ENCODE measurements at regions not wholly inside any gene's neighbourhood (a gene's known extent, or its start where the extent isn't known, plus 50 kb on each side); places are given as distances from the start of the nearest gene placed in this dataset.
"Not testable (repeated sequence)": the region's sequence is repeated elsewhere in the genome, so short reads cannot be mapped to it uniquely, and the experiment has no call there.

DNA sequence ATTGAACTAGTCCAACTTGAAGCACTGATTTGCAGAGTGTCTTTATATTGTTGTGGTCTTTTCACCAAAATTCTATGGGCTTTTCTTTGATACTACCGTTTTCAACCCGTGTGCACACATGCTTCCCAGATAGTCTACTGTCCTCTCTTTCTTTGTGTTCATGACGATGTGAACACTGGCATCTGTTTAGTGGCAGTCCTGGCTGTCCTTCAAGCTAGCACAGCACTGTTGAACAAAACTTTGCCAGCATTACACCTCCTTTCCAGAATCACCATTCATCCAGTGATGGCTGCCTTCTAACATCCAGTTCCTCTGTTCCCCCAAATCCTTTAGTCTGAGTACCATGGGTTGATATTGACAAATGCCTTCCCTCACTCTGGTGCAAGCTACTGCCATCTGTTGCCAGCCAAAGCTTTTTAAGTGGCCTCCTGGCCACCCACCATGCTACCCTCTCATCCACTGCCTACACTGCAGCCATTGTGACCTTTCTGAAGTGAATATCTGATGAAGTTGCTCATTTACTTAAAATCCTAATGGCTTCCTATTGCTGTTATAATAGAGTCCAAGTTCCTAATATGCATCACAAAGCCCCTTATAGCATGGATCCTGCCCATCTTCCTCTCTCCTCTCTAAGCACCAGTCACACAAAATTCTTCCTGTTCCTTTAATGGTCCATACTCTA, 94.3 kb downstream of the NIBAN1 start:
- Histone ChIP-seq H3K4me2 (ENCODE audit: low read length) (no peak overlapping the region), H3K9me2 (replicated peaks; ENCODE audit: control insufficient read depth, low read length) (no peaks in the 10 kb centered on the region), H4K20me1 (ENCODE audit: control insufficient read depth, insufficient read depth, low read depth, low read length) (no peaks in the 10 kb centered on the region), H3K36me3 (ENCODE audit: control insufficient read depth, low read length) (no peaks in the 10 kb centered on the region), H3K4me3 (ENCODE audit: low read length) (no peak overlapping the region), H3K9me3 (ENCODE audit: control insufficient read depth, insufficient read depth, low read length) (no peaks in the 10 kb centered on the region), H3F3A (ENCODE audit: control insufficient read depth, insufficient read depth) (no peaks in the 10 kb centered on the region), H3K27ac (ENCODE audit: low read depth, low read length) (no peak overlapping the region), H3K79me2 (ENCODE audit: control insufficient read depth, low read length) (no peaks in the 10 kb centered on the region), H3K4me1 (ENCODE audit: control insufficient read depth, low read length) (peaks cover 8% of the 10 kb centered on the region), H3K27me3 (ENCODE audit: control insufficient read depth, low read length) (no peaks in the 10 kb centered on the region)
- no peak for TF ChIP-seq EZH2phosphoT487 (IDR thresholded peaks at IDR 0.05; ENCODE audit: borderline replicate concordance, low read length)
- TF ChIP-seq, protein P1, sequence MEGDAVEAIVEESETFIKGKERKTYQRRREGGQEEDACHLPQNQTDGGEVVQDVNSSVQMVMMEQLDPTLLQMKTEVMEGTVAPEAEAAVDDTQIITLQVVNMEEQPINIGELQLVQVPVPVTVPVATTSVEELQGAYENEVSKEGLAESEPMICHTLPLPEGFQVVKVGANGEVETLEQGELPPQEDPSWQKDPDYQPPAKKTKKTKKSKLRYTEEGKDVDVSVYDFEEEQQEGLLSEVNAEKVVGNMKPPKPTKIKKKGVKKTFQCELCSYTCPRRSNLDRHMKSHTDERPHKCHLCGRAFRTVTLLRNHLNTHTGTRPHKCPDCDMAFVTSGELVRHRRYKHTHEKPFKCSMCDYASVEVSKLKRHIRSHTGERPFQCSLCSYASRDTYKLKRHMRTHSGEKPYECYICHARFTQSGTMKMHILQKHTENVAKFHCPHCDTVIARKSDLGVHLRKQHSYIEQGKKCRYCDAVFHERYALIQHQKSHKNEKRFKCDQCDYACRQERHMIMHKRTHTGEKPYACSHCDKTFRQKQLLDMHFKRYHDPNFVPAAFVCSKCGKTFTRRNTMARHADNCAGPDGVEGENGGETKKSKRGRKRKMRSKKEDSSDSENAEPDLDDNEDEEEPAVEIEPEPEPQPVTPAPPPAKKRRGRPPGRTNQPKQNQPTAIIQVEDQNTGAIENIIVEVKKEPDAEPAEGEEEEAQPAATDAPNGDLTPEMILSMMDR (IDR thresholded peaks at IDR 0.05; ENCODE audit: low read depth, low read length, poor library complexity, severe bottlenecking), result no peak

DNA sequence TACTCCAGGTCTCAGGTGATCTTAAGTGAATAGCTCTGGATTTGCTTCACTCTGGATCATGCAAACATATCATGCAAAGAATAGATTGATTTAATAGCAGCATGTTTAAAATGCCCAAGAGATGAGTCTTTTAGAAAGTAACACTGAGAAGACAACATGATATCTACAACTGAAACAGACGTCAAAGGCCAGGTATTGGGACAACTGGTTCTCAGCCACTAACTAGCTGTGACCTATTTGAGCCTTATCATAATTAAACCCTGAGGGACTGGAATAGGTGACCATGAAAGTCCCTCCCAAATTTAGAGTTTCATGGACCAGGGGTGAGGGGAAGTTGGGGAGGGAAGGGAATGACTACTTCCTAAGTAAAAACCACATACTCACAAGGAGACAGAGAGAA, 95.7 kb downstream of the NIBAN1 start:
- Histone ChIP-seq H4K20me1 (ENCODE audit: control insufficient read depth, insufficient read depth, low read depth, low read length) (no peaks in the 10 kb centered on the region), H3K4me1 (ENCODE audit: control insufficient read depth, low read length) (peaks cover 8% of the 10 kb centered on the region), H3K4me3 (ENCODE audit: low read length) (no peak overlapping the region), H3K27me3 (ENCODE audit: control insufficient read depth, low read length) (no peaks in the 10 kb centered on the region), H3K36me3 (ENCODE audit: control insufficient read depth, low read length) (no peaks in the 10 kb centered on the region), H3K9me3 (ENCODE audit: control insufficient read depth, insufficient read depth, low read length) (no peaks in the 10 kb centered on the region), H3K27ac (ENCODE audit: low read depth, low read length) (no peak overlapping the region), H3K79me2 (ENCODE audit: control insufficient read depth, low read length) (no peaks in the 10 kb centered on the region), H3F3A (ENCODE audit: control insufficient read depth, insufficient read depth) (no peaks in the 10 kb centered on the region), H3K9me2 (replicated peaks; ENCODE audit: control insufficient read depth, low read length) (no peaks in the 10 kb centered on the region), H3K4me2 (ENCODE audit: low read length) (no peak overlapping the region)
- TF ChIP-seq EZH2phosphoT487 (IDR thresholded peaks at IDR 0.05; ENCODE audit: borderline replicate concordance, low read length), result no peak
- TF ChIP-seq, protein P1 (IDR thresholded peaks at IDR 0.05; ENCODE audit: low read depth, low read length, poor library complexity, severe bottlenecking), result no peak

- Histone ChIP-seq H3K9me3 (ENCODE audit: control insufficient read depth, insufficient read depth, low read length) (no peaks in the 10 kb centered on the region), H3K27me3 (ENCODE audit: control insufficient read depth, low read length) (no peaks in the 10 kb centered on the region), H4K20me1 (ENCODE audit: control insufficient read depth, insufficient read depth, low read depth, low read length) (no peaks in the 10 kb centered on the region), H3F3A (ENCODE audit: control insufficient read depth, insufficient read depth) (no peaks in the 10 kb centered on the region), H3K4me2 (ENCODE audit: low read length) (no peak overlapping the region), H3K79me2 (ENCODE audit: control insufficient read depth, low read length) (no peaks in the 10 kb centered on the region), H3K9me2 (replicated peaks; ENCODE audit: control insufficient read depth, low read length) (no peaks in the 10 kb centered on the region), H3K4me3 (ENCODE audit: low read length) (no peak overlapping the region), H3K27ac (ENCODE audit: low read depth, low read length) (no peak overlapping the region), H3K36me3 (ENCODE audit: control insufficient read depth, low read length) (no peaks in the 10 kb centered on the region), H3K4me1 (ENCODE audit: control insufficient read depth, low read length) (peaks cover 8% of the 10 kb centered on the region)
- no peak for TF ChIP-seq EZH2phosphoT487 (IDR thresholded peaks at IDR 0.05; ENCODE audit: borderline replicate concordance, low read length)
- TF ChIP-seq, protein P1 (IDR thresholded peaks at IDR 0.05; ENCODE audit: low read depth, low read length, poor library complexity, severe bottlenecking), result no peak
These were observed 96.3 kb downstream of the NIBAN1 start for GRCh38 chr1:184878002-184878401.

DNA sequence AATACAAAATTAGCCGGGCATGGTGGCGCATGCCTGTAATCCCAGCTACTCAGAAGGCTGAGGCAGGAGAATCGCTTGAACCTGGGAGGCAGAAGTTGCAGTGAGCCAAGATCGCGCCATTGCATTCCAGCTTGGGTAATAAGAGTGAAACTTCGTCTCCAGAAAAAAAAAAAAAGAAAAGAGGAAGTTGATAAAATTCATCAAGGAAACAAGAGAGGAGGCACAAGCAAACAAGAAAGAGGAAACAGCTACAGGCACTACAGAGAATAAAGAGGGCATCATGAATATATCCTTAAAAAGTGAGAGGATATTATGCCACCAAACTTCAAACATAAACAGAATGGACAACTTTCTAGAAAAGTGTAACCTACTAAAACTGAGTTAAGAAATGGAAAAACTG, 98.3 kb downstream of the NIBAN1 start:
- not testable (repeated sequence) for H4K20me1 ChIP-seq (ENCODE audit: control insufficient read depth, insufficient read depth, low read depth, low read length); H3K9me2 ChIP-seq (replicated peaks; ENCODE audit: control insufficient read depth, low read length); H3K4me1 ChIP-seq (ENCODE audit: control insufficient read depth, low read length); H3K27ac ChIP-seq (ENCODE audit: low read depth, low read length); H3K36me3 ChIP-seq (ENCODE audit: control insufficient read depth, low read length); H3F3A ChIP-seq (ENCODE audit: control insufficient read depth, insufficient read depth); H3K4me2 ChIP-seq (ENCODE audit: low read length); H3K9me3 ChIP-seq (ENCODE audit: control insufficient read depth, insufficient read depth, low read length); H3K4me3 ChIP-seq (ENCODE audit: low read length); H3K27me3 ChIP-seq (ENCODE audit: control insufficient read depth, low read length); H3K79me2 ChIP-seq (ENCODE audit: control insufficient read depth, low read length)

Measured in DOHH2 (cell line).